LHCN-M2 (cell line): ENCODE measurements at regions not wholly inside any gene's neighbourhood (a gene's known extent, or its start where the extent isn't known, plus 50 kb on each side); places are given as distances from the start of the nearest gene placed in this dataset.
"Not testable (repeated sequence)": the region's sequence is repeated elsewhere in the genome, so short reads cannot be mapped to it uniquely, and the experiment has no call there.

Source experiments
- DNase-seq: peaks from one replicate; pipeline ENCODE4 v3.0.0-alpha.2; 2012; ENCODE audit warnings: low read depth

GRCh38 chr5:116905885-116906284, 331.3 kb upstream of the SEMA6A start:
- DNase-seq: no peak

GRCh38 chr5:116900793-116901192, 326.2 kb upstream of the SEMA6A start:
- no peak for DNase-seq

GRCh38 chr5:116898917-116899316, 324.3 kb upstream of the SEMA6A start:
- no peak for DNase-seq

- no peak for DNase-seq
These were observed 322.7 kb upstream of the SEMA6A start for GRCh38 chr5:116897291-116897690.

- DNase-seq: no peak
These were observed 321.4 kb upstream of the SEMA6A start for GRCh38 chr5:116896001-116896400.

GRCh38 chr5:116892993-116893392, 318.4 kb upstream of the SEMA6A start:
- no peak for DNase-seq

- DNase-seq: no peak
These were observed 312.5 kb upstream of the SEMA6A start for GRCh38 chr5:116887104-116887503.

GRCh38 chr5:116885825-116886224, 311.2 kb upstream of the SEMA6A start:
- no peak for DNase-seq

- no peak for DNase-seq
These were observed 309.3 kb upstream of the SEMA6A start for GRCh38 chr5:116883875-116884274.

- no peak for DNase-seq
These were observed 307.4 kb upstream of the SEMA6A start for GRCh38 chr5:116881921-116882531.

- no peak for DNase-seq
These were observed 306.0 kb upstream of the SEMA6A start for GRCh38 chr5:116880601-116881000.

- DNase-seq: no peak
These were observed 305.5 kb upstream of the SEMA6A start for GRCh38 chr5:116880150-116880549.

- no peak for DNase-seq
These were observed 301.7 kb upstream of the SEMA6A start for GRCh38 chr5:116876240-116876840.

GRCh38 chr5:116872986-116873385, 298.4 kb upstream of the SEMA6A start:
- DNase-seq: no peak

GRCh38 chr5:116872486-116872885, 297.9 kb upstream of the SEMA6A start:
- DNase-seq: no peak

- DNase-seq: not testable (repeated sequence)
These were observed 293.2 kb upstream of the SEMA6A start for GRCh38 chr5:116867825-116868224.

- no peak for DNase-seq
These were observed 291.0 kb upstream of the SEMA6A start for GRCh38 chr5:116865651-116866050.

GRCh38 chr5:116864838-116865190, 290.2 kb upstream of the SEMA6A start:
- no peak for DNase-seq

GRCh38 chr5:116864157-116864837, 289.7 kb upstream of the SEMA6A start:
- no peak for DNase-seq

GRCh38 chr5:116862632-116863455, 288.2 kb upstream of the SEMA6A start:
- DNase-seq: no peak

GRCh38 chr5:116861666-116862065, 287.0 kb upstream of the SEMA6A start:
- DNase-seq: no peak

GRCh38 chr5:116861097-116861496, 286.5 kb upstream of the SEMA6A start:
- DNase-seq: no peak
